ENCODE measurements at regions not wholly inside any gene's neighbourhood (a gene's known extent, or its start where the extent isn't known, plus 50 kb on each side); places are given as distances from the start of the nearest gene placed in this dataset.
"Not testable (repeated sequence)": the region's sequence is repeated elsewhere in the genome, so short reads cannot be mapped to it uniquely, and the experiment has no call there.

DNA sequence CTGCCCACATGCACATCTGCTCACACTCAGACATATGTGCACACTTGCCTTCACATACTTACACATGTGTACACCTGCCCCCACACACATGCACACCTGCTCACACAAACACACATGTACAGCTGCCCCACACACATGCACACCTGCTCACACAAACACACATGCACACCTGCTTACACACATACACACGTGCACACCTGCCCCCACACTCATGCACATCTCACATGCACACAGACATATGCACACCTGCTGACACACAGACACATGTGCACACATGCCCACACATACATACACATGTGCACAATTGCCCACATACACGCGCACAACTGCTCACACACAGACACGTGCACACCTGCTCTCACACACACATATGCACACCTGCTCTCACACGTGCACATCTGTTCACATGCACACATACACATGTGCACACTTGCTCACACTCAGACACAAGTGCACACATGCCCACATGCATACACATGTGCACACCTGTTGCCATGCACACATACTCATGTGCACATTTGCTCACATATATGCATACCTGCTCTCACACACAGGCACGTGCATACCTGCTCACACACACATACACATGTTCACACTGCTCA is 147.8 kb upstream of the FOXD4L5 start:
- no peak for DNase-seq (ENCODE audit: low spot score in 2 of 2)
- no peaks in the 10 kb centered on the region for H3K27me3 ChIP-seq
- no peaks in the 10 kb centered on the region for H3K36me3 ChIP-seq
- H3K4me1 ChIP-seq, result no peaks in the 10 kb centered on the region
- intact Hi-C loops (cut with DNase I), result no loop called here
- H3K9me3 ChIP-seq, result no peaks in the 10 kb centered on the region
- H3K4me3 ChIP-seq, result no peak overlapping the region
- TF ChIP-seq, protein P1, sequence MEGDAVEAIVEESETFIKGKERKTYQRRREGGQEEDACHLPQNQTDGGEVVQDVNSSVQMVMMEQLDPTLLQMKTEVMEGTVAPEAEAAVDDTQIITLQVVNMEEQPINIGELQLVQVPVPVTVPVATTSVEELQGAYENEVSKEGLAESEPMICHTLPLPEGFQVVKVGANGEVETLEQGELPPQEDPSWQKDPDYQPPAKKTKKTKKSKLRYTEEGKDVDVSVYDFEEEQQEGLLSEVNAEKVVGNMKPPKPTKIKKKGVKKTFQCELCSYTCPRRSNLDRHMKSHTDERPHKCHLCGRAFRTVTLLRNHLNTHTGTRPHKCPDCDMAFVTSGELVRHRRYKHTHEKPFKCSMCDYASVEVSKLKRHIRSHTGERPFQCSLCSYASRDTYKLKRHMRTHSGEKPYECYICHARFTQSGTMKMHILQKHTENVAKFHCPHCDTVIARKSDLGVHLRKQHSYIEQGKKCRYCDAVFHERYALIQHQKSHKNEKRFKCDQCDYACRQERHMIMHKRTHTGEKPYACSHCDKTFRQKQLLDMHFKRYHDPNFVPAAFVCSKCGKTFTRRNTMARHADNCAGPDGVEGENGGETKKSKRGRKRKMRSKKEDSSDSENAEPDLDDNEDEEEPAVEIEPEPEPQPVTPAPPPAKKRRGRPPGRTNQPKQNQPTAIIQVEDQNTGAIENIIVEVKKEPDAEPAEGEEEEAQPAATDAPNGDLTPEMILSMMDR (IDR thresholded peaks at IDR 0.05), result no peak
- no peak overlapping the region for H3K27ac ChIP-seq

DNA sequence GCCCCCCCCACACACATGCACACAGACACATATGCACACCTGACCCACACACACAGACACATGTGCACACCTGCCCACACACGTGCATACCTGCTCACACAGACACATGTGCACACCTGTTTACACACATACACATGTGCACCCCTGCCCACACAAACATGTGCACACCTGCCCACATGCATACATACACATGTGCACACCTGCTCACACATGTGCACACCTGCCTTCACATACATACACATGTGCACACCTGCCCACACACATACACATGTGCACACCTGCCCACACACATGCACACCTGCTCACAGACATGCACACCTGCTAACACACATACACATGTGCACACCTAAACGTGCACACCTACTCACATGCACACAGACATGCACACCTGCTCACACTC is 147.0 kb upstream of the FOXD4L5 start:
- H3K4me1 ChIP-seq, result no peaks in the 10 kb centered on the region
- no peak for DNase-seq (ENCODE audit: low spot score in 2 of 2)
- no peak overlapping the region for H3K4me3 ChIP-seq
- TF ChIP-seq, protein P1 (IDR thresholded peaks at IDR 0.05), result no peak
- H3K36me3 ChIP-seq, result no peaks in the 10 kb centered on the region
- H3K27me3 ChIP-seq, result no peaks in the 10 kb centered on the region
- intact Hi-C loops (cut with DNase I), result no loop called here
- H3K9me3 ChIP-seq, result no peaks in the 10 kb centered on the region
- no peak overlapping the region for H3K27ac ChIP-seq

DNA sequence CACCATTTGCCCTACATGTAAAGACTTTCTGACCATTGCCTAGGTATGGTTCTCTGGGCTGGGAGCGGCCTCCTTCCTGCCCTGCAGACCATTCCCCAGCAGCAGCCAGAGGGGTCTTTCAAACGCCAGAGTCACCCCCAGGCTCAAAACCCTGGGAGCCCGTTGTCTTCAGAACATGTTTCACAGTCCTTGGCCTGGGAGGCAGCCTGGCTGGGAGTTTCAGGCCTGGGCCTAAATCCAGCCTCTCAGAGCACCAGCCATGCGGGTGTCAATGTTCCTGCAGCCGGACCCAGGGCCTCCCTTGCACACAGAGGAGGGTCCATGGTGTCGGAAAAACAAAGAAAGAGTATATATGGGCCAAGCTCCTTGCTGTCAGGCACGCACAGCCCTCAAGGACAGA is 145.2 kb upstream of the FOXD4L5 start:
- no peak for DNase-seq (ENCODE audit: low spot score in 2 of 2)
- TF ChIP-seq, protein P1 (IDR thresholded peaks at IDR 0.05), result no peak
- intact Hi-C loops (cut with DNase I), result no loop called here
- Histone ChIP-seq H3K4me3 (no peak overlapping the region), H3K4me1 (no peaks in the 10 kb centered on the region), H3K27me3 (no peaks in the 10 kb centered on the region), H3K27ac (no peak overlapping the region), H3K9me3 (peaks cover 0 to 6% of the 10 kb centered on the region in 2 donors), H3K36me3 (no peaks in the 10 kb centered on the region)

DNA sequence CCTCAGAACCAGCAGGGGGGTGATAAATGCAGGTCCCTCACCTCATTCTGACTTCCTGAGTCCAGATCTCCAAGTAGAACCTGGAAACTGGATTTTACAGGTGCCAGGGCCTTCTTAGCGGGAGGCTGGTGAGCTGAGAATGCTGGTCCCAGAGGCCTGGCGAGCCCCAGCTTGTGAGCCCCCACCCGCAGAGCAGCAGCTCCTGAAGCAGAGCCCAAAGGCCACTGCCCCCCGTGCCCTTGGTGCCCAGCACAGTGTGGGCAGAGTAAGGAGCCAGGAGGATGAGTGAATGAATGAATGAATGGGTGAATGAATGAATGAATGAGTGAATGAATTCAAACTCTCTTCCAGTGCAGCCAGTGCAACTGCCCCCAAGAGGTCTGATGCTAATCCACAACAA is 142.4 kb upstream of the FOXD4L5 start:
- H3K27ac ChIP-seq; DNase-seq (ENCODE audit: low spot score in 2 of 2); intact Hi-C loops (cut with DNase I): not testable (repeated sequence)

DNA sequence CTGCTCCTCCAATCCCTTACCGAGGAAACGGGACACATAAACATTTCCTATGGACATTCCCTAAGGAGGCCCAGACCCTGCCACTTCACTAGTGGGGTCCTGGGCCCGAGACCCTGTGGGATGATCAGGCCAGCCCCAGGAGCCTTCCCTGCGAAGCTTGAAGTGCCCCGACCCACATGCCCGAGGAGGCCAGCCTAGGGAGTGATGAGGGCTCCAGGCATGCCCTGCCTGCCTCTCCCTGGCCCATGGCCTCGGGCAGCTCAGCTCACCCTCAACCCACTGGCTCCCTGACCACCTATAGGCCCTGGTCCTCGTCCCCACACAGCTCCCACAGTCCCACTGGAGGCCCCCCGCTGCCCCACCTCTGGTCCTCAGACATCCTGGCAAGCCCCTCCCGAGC is 141.8 kb upstream of the FOXD4L5 start:
- intact Hi-C loops (cut with DNase I); H3K36me3 ChIP-seq; DNase-seq (ENCODE audit: low spot score in 2 of 2); H3K4me1 ChIP-seq; H3K9me3 ChIP-seq; H3K27ac ChIP-seq; H3K27me3 ChIP-seq; H3K4me3 ChIP-seq: not testable (repeated sequence)

More for the DNA sequence above, 142.4 kb upstream of the FOXD4L5 start:
- not testable (repeated sequence) for H3K36me3 ChIP-seq, H3K27me3 ChIP-seq, H3K4me1 ChIP-seq, H3K4me3 ChIP-seq, H3K9me3 ChIP-seq

DNA sequence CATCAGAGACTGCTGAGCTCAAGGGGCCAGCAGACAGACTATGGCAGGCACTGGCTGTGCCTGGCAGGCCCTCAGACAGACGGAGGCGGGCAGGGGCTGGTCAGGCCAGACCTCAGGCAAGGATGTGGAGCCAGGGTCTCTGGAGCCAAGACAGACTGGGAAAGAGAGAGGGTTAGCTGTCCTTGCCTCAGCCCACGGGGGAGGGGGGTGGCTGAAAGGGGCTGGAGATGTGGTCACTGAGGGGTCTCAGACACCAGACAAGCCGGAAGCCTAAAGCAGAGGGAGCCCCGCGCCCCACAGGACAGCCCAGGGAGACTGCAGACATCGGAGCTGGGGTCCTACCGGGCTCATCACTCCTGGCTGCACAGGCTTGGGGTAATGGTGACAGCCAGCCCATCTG is 141.2 kb upstream of the FOXD4L5 start:
- intact Hi-C loops (cut with DNase I), result no loop called here
- TF ChIP-seq, protein P1 (IDR thresholded peaks at IDR 0.05), result no peak
- Histone ChIP-seq H3K9me3 (peaks cover 0 to 6% of the 10 kb centered on the region in 2 donors), H3K27me3 (no peaks in the 10 kb centered on the region), H3K4me3 (no peak overlapping the region), H3K4me1 (no peaks in the 10 kb centered on the region), H3K27ac (no peak overlapping the region), H3K36me3 (no peaks in the 10 kb centered on the region)
- no peak for DNase-seq (ENCODE audit: low spot score in 2 of 2)

DNA sequence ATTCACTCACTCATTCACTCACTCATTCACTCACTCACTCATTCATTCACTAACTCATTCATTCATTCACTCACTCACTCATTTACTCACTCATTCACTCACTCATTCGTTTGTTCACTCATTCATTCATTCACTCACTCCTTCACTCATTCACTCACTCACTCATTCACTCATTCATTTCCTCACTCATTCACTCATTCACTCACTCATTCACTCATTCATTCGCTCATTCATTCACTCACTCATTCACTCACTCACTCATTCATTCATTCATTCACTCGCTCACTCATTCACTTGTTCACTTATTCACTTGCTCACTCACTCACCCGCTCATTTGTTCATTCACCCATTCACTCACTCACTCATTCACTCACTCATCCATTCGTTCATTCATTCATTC is 140.2 kb upstream of the FOXD4L5 start:
- H3K4me3 ChIP-seq; intact Hi-C loops (cut with DNase I); DNase-seq (ENCODE audit: low spot score in 2 of 2); H3K27me3 ChIP-seq; H3K36me3 ChIP-seq; H3K4me1 ChIP-seq; H3K27ac ChIP-seq; H3K9me3 ChIP-seq: not testable (repeated sequence)

DNA sequence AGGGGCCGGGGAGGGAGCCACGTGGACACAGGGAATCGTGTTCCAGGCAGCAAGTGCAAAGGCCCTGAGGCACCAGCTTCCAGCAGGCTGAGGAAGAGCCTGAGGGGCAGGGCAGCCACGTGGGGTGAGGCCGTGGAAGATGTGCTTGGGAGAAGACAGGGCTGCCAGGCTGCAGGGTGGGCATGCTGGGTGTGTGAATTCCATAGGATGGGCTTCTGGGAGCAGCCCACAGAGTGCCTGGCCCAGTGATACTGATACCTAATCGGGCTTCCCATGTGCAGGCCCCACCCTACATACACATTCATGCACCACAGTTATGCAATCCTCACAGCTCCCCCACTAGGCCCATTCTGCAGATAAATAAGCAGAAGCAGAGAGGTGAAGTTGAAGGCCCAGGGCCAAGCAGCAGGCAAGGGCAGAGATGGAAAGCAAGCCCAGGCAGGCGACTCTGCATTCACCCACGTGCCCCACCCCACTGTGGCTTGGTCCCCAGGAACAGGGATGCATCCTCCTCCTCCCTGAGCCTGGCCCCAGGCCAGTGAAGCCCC is 139.5 kb upstream of the FOXD4L5 start:
- H3K36me3 ChIP-seq; DNase-seq (ENCODE audit: low spot score in 2 of 2); H3K27ac ChIP-seq; H3K4me3 ChIP-seq; H3K27me3 ChIP-seq; intact Hi-C loops (cut with DNase I); H3K4me1 ChIP-seq; H3K9me3 ChIP-seq: not testable (repeated sequence)

DNA sequence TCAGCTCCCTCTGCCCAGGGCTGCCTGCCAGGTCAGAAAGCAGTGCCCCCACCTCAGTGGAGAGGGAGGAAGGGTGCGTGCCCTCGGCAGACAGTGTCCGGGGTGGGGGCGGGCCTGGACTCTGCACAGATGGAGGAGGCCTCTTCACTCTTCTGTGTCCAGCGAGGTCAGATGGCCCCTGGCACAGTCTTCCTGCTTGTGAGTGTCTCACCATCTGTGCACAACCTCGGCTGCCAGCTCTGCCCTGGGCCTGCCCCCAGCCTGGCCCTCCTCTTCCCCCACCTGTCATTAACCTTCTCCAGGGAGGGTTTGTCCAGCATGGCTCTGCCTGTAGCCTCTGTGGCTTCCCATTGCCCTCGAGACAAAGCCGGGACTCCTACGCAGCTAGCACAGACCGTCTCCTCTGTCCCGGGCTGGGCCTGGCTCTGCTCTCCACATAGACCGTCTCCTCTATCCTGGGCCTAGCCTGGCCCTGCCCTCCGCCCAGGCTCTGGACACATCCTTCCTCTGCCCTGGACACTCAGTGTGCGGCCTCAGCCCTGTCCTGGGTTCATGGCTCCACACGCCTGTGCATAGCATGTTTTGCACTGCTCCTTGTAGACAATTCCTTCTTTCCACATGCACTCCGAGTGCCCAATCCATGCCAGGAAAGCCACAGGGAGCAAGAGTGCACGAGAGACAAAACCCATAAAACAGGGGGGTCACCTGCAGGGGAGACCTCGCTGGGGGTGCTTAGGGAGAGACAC is 138.9 kb upstream of the FOXD4L5 start:
- H3K36me3 ChIP-seq; intact Hi-C loops (cut with DNase I); H3K4me3 ChIP-seq; H3K4me1 ChIP-seq; DNase-seq (ENCODE audit: low spot score in 2 of 2); H3K9me3 ChIP-seq; H3K27me3 ChIP-seq; H3K27ac ChIP-seq: not testable (repeated sequence)

DNA sequence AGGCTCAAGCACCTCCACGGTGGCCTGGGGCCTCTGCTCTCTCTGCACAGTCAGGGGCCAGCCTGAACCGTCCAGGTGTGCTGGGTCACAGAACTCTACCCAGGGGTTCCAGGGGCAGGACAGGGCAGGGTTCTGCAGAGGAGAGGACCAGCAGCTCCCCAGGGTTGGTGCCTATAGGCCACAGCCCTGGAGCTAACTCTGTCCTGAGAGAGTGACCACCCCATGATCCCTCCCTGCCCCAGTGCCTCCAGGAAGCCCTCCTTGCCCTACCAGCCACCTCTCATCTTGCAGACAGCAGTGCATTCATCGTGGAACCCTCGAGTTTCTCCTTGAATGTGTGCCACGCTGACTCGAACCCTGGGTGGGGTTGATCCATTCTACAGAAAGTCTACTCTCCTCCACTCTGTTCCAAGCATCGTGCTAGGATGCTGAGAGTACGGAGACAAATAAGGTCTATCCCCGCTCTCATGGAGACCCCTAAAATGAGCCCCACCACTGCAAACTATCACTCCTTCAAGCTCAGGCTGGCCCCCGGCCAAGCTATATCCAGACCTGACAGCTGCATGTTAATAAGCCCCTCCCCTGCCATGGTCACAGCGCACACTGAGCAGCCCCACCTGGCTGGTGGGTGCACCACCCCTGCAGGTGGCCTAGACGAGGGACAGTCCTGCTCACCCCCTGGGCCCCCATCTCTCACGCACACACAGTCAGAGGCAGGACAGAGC is 138.1 kb upstream of the FOXD4L5 start:
- intact Hi-C loops (cut with DNase I); H3K36me3 ChIP-seq; H3K4me1 ChIP-seq; H3K27ac ChIP-seq; H3K9me3 ChIP-seq; H3K27me3 ChIP-seq; H3K4me3 ChIP-seq; DNase-seq (ENCODE audit: low spot score in 2 of 2): not testable (repeated sequence)
